Spleen (tissue), 7 donors: ENCODE measurements at regions not wholly inside any gene's neighbourhood (a gene's known extent, or its start where the extent isn't known, plus 50 kb on each side); places are given as distances from the start of the nearest gene placed in this dataset.

Source experiments
- CTCF ChIP-seq, 11 experiments: fragments of 200-600 bp in 7 of 11; fragments of 450-650 bp in 4 of 11; sonication (generic) in 4 of 11; IDR thresholded peaks in 8 of 11; conservative IDR thresholded peaks in 3 of 11; 1 replicate in 7 of 11; 2 replicates in 4 of 11; pipeline versions ENCODE4 v1.4.0 to v1.8.0; 2016 to 2021; ENCODE audit warnings: antibody characterized with exemption in 11 of 11, inconsistent platforms in 4 of 11, mild to moderate bottlenecking in 1 of 11
- POLR2A ChIP-seq, 3 donors: fragments of 450-650 bp; IDR thresholded peaks; one replicate each; pipeline ENCODE4 v1.5.1; 2017; ENCODE audit warnings: antibody characterized with exemption in 3 of 3, mild to moderate bottlenecking in 1 of 3
- POLR2AphosphoS5 ChIP-seq, 3 donors: sonication (generic); formaldehyde crosslinking; IDR thresholded peaks; one replicate each; pipeline ENCODE4 v1.5.1; 2017; ENCODE audit warnings: antibody characterized with exemption in 3 of 3
- donor health status: DM: no; HTN: no; CAD: no; lungs with moderate emphysema.
- donor health status: DM: no; HTN: no; CAD: no.
- donor health status: DM: no; HTN: no; CAD: no.

GRCh38 chr12:65673732-65674131 lies 150.6 kb upstream of the HMGA2 start:
- TF ChIP-seq CTCF (IDR thresholded peaks at IDR 0.05 in 8 of 11, conservative IDR thresholded peaks at IDR 0.05 in 3 of 11) (no peak), POLR2A (IDR thresholded peaks at IDR 0.05) (no peak), POLR2AphosphoS5 (IDR thresholded peaks at IDR 0.05) (no peak)
